HG03159 (cell line): ENCODE measurements at regions not wholly inside any gene's neighbourhood (a gene's known extent, or its start where the extent isn't known, plus 50 kb on each side); places are given as distances from the start of the nearest gene placed in this dataset.
"Not testable (repeated sequence)": the region's sequence is repeated elsewhere in the genome, so short reads cannot be mapped to it uniquely, and the experiment has no call there.

ENCODE experiments used
- ATAC-seq: cut with Tn5 transposase; IDR thresholded peaks from one replicate; pipeline ENCODE4 v1.9.1; 2021; ENCODE audit warnings: mild to moderate bottlenecking, moderate library complexity; ENCODE audit not compliant: unreplicated experiment

DNA sequence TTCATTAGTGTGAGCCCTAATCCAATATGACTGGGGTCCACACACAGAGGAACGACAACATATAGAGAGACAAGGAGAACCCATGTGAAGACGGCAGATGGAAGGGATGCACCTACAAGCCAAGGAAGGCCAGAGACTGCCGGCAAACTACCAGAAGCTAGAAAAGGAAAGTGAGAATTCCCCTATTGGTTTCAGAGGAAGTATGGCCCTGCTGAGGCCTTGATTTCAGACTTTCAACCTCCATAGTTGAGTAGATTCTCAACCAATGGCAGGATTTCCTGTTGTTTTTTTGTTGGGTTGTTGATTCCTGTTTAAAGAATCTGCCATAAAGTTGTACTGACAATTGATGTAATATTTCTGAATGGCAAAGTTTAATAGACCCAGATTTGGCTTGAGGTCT is 241.5 kb downstream of the SATB2 start:
- ATAC-seq, result peak; percentile 72

- ATAC-seq, result no peak
These were observed 250.7 kb downstream of the SATB2 start for GRCh38 chr2:199207011-199207410.

DNA sequence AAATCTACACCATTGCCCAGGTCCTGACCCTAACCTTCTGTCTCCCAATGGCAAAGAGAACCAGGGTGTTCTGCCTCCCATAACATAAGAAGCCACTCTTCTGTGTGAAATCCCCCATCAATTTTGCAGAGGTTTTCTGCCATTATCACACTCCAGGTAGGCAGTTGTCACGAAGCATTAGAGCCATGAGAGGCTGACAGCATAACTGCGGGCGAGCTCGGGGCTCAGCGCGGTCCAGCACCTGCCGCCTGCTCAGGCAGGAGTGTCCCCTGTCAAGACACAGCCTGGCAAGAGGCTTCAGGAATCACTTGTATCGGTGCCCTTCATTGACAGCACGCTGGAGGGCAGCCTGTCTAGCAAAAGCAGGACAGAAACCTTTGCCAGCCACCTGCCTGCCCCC is 251.2 kb downstream of the SATB2 start:
- no peak for ATAC-seq

GRCh38 chr2:199202964-199203363 is 254.8 kb downstream of the SATB2 start:
- no peak for ATAC-seq

GRCh38 chr2:199201539-199201938 is 256.2 kb downstream of the SATB2 start:
- no peak for ATAC-seq

DNA sequence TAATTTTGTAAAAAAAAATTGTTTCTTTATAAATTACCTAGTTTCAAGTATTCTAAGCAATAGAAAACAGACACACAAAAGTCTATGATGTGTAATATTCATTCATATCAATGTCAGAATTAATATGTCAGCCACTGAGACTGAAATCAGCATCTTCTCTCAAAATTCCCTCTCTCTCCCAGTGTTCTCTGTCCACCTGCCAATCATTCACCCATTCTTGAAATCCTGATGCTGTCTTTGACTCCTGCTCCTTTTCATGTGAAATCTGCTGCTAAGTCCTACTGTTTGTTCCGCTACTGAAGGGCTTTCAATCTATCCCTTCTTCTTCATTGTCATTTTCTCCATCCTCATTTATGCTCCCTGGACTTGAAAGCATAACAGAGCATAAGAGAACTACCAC is 257.9 kb downstream of the SATB2 start:
- ATAC-seq, result no peak

DNA sequence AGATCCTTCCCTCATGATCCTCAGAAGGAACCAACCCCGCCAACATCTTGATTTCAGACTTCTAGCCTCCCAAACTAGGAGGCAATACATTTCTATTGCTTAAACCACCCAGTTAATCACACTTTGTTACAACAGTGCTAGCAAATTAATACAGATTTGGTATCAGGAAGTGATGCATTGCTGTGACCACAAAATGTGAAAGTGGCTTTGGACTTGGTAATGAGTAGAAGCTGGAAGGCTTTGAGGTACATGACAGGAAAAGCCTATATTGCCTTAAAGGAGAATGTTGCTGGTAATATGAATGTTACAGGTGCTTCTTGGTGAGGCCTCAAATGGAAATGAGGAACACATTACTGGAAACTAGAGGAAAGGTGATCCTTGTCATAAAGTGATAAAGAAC is 260.3 kb downstream of the SATB2 start:
- no peak for ATAC-seq

GRCh38 chr2:199196686-199197085 is 261.1 kb downstream of the SATB2 start:
- no peak for ATAC-seq

DNA sequence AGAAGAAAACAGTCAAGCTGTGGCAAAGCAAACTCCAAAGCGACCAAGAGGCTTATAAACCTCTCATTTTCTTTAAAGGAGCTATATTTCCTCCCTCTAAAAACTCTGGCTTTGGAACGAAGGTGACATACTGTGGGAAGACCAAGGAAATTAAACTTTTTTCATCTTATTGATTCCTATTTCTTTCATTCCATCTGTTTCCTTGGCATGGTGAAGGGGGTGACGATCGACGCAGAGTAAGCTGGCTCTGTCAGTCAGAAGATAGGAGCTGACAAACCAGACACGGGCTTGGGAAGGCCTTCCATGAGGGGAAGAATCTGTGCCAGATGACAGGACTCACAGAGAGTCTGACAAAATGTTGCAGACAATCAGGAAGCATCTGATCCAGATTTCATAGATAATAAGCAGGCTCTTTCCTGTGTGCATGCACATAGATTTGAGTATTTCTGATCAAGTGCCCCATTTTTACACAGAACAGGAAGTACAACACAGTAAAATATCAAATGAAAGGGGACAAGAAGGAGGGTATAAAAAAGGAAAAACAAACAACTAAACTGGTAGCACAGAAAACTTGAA is 261.7 kb downstream of the SATB2 start:
- no peak for ATAC-seq

- no peak for ATAC-seq
These were observed 266.3 kb downstream of the SATB2 start for GRCh38 chr2:199191461-199191860.

DNA sequence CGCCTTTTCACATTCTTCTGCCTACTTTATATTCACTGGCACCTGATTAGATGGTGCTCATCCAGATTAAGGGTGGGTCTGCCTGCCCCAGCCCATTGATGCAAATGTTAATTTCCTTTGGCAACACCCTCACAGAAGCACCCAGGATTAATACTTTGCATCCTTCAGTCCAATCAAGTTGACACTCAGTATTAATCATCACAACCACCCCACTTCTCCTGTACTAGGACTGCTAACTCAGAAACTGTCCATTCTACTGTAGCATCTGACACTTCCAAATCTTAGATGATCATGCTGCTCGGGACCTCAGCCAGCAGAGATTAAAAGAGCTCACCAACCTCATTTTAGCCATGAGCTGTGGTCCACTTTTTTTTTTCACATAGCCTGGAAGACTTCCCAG is 268.5 kb downstream of the SATB2 start:
- ATAC-seq, result no peak

DNA sequence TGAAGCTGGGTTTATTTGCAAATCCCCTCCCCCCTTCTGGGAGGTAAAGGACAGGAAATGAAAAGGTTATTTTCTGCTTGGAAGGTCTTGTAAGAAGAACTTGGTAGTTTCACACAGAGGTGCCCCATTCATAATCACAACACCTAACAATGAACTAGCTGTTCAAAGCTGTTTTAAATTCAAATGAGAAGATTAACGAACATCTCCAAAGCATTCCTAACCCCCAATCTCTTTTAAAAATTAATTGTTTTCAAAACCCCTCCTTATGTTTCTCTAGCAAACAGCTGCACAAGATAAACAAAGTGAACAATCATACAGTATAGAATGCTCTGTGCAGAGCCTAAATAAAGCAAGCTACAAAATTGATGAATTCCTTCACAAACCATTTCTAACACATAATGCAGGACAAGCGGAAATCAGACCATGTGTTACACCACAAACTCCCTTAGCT is 271.4 kb downstream of the SATB2 start:
- no peak for ATAC-seq

DNA sequence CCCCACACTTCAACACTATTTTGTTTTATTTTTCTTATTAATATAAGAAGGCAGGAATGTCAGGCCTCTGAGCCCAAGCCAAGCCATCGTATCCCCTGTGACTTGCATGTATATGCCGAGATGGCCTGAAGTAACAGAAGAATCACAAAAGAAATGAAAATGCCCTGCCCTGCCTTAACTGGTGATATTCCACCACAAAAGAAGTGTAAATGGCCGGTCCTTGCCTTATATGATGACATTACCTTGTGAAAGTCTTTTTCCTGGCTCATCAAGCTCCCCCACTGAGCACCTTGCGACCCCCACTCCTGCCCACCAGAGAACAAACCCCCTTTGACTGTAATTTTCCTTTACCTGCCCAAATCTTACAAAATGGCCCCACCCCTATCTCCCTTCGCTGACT is 272.6 kb downstream of the SATB2 start:
- not testable (repeated sequence) for ATAC-seq

- ATAC-seq, result no peak
These were observed 293.9 kb downstream of the SATB2 start for GRCh38 chr2:199163613-199164458.

DNA sequence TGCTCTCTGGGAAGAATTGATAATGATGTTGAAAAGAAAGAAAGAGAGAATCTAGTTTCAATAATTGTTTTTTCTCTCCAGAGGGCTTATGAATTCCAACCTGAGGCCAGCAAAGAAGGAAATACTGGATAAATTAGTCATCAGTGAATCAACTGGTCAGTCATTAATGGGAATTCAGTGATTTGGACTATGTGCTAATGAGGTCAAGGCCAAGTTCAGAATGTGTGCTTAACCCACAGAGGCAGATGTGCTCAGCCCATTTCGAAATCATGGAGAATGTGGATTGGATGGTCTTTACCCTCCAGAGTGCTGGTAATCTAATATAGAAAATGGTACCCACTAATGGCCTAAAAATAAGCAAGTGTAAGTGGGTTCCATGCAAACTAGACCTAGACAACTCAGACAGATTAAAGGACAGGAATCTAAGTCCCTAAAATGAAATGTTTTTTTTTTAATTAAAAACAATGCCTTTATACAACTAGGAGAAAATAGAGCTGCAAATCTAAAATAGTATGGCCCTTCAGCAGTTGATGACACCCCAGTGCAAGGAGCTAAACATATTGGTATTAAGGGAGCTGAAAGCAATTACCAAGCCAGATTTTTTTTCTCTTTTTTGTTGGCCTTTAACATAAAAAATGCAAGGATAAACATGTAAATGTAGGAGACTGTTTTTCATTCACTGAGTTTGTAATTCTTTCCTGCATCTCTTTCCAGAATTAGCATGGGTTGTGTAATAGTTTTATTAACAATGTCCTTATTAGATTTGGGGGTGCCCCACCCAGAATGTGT is 296.9 kb downstream of the SATB2 start:
- no peak for ATAC-seq

DNA sequence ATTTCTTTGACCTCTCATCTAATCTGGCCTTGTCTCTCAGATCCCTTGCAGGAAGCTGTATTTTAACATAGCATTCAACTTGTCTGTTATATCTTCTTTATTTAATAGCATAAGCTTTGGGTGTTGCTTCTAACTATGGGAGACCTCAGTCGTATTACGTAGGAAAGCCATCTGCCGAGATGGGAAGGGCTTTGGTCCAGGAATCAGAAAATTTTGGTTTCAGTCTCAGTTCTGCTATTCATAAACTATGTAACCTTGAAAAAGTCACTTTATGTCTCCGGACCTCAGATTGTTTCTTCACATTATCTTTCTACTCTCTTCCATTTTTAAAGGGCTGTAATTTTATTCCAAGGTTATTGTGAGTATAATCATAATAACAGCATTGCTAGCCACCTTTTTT is 297.7 kb downstream of the SATB2 start:
- no peak for ATAC-seq

- no peak for ATAC-seq
These were observed 309.5 kb downstream of the SATB2 start for GRCh38 chr2:199148076-199148845.

GRCh38 chr2:199147216-199147615 is 310.5 kb downstream of the SATB2 start:
- no peak for ATAC-seq

DNA sequence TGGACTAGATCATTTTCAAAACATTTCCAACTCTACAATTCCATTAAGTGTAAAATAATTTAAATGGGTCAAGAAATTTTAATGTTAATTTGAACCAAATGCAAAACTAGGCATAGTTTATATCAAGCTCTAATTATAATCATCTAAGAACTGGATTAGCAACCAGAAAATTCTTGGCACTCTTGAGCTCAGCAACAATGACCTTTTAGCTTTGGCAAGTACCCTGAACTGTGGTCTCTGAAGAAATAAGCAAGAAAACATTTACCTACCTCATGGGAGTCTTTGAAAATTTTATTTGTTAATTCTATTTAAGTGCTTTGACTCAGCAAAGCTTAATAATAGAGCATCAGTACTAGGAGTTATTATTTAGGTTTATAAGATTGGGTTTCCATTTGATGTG is 313.2 kb downstream of the SATB2 start:
- no peak for ATAC-seq

- ATAC-seq, result no peak
These were observed 313.7 kb downstream of the SATB2 start for GRCh38 chr2:199144036-199144435.

DNA sequence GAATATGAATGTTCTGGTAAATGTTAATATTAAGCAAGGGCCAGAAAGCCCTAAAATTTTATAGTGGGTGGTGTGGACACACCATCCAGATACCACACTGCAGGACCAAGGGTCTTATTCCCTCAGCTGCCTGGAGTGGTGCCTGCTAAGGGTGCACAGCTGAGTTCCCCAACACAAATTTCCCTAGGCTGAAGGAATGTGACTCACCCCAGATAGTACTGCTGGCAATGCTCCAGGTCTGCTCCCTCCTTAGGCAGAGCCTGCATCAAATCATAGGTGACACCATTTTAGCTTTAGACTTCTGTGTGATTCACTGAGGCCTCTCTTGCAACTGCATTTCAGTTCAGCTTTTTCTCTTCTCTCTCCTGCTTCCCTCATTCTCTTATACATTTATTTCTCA is 321.1 kb downstream of the SATB2 start:
- no peak for ATAC-seq
